ENCODE measurements at regions not wholly inside any gene's neighbourhood (a gene's known extent, or its start where the extent isn't known, plus 50 kb on each side); places are given as distances from the start of the nearest gene placed in this dataset.

DNA sequence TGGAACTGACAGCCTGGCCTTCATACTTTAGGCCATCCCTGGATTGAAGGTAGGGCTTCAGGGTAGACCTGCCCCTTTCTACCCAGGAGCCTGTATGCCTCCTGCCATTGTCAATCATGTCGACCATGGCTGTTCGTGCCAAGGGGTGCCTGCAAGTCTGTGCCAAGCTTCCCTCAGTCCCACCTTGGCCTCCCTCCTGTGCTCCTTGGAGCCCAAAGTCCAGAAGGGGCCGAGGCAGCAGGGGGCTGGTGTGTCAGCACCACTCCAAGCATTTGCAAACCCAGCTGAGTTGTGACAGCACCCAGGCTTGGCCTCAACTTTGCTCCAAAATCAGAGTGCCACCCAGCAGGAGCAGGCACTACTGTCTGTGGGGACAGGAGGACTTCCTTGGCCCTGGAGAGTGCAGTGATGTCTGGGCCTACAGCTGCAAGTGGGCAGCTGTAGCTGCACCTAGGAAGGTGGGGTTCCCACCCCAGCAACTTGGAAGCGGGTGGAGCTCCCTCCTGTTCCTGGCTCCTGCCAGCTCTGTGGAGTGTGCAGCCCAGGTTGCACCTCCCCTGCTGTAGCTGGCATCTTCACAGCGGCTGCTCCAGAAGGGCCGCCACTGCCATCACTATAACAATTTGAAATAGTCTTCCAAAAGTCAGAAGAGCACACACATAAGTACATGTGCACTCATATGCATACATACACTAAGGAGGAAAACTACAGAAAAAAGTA lies 1719.3 kb downstream of the HACE1 start:
- no peak overlapping the region for H3K4me3 ChIP-seq (ENCODE audit: low read length)
- Mint-ChIP-seq H3K36me3 (ENCODE audit: low read depth) (no peaks in the 10 kb centered on the region), H3K9me3 (no peaks in the 10 kb centered on the region), H3K4me3 (no peak overlapping the region), H3K4me1 (no peaks in the 10 kb centered on the region), H3K27me3 (ENCODE audit: insufficient read depth) (peaks cover 2% of the 10 kb centered on the region), H3K27ac (no peak overlapping the region)
- no peaks in the 10 kb centered on the region for H3K27me3 ChIP-seq (ENCODE audit: control insufficient read depth, insufficient read depth, low read length, poor library complexity, severe bottlenecking)
- no peaks in the 10 kb centered on the region for H3K4me1 ChIP-seq (ENCODE audit: control insufficient read depth, insufficient read depth, low read length)
- TF ChIP-seq, protein P1, sequence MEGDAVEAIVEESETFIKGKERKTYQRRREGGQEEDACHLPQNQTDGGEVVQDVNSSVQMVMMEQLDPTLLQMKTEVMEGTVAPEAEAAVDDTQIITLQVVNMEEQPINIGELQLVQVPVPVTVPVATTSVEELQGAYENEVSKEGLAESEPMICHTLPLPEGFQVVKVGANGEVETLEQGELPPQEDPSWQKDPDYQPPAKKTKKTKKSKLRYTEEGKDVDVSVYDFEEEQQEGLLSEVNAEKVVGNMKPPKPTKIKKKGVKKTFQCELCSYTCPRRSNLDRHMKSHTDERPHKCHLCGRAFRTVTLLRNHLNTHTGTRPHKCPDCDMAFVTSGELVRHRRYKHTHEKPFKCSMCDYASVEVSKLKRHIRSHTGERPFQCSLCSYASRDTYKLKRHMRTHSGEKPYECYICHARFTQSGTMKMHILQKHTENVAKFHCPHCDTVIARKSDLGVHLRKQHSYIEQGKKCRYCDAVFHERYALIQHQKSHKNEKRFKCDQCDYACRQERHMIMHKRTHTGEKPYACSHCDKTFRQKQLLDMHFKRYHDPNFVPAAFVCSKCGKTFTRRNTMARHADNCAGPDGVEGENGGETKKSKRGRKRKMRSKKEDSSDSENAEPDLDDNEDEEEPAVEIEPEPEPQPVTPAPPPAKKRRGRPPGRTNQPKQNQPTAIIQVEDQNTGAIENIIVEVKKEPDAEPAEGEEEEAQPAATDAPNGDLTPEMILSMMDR (conservative IDR thresholded peaks at IDR 0.05), result no peak
- no peak overlapping the region for H3K9ac ChIP-seq (ENCODE audit: extremely low read depth, low read length, poor library complexity, severe bottlenecking)
- no peaks in the 10 kb centered on the region for H3K36me3 ChIP-seq (ENCODE audit: control insufficient read depth, insufficient read depth, low read length)
- no peak for DNase-seq
- no peaks in the 10 kb centered on the region for H3K9me3 ChIP-seq (ENCODE audit: control insufficient read depth, low read length)
- 86 to 88% methylated on average over 3 to 6 of the region's 6 CpGs for WGBS, 2 experiments (ENCODE audit: insufficient coverage in 1 of 2, insufficient read length in 1 of 2)
- no peak overlapping the region for H3K27ac ChIP-seq (ENCODE audit: low read depth, low read length)

DNA sequence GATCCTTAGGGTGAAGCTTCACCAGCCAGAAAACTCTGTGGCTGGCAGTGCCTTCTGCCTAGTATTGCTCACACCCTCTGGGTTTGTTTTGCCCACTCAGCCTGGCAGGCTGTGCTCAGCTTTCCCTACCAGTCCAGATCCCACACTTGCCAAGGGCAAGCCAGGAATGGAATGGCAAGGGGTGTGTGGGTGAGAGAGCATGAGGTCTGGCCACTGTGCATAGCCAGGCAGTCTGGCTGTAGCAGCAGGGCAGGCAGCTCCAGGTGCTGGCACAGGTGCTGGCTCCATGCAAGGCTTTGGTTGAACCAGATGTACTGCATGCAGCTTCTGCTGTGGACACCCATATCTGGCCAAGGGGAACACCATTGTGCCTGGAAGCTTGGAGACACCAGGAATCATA lies 1720.3 kb downstream of the HACE1 start:
- no peak overlapping the region for H3K4me3 Mint-ChIP-seq
- H3K9me3 Mint-ChIP-seq, result no peaks in the 10 kb centered on the region
- no peak overlapping the region for H3K4me3 ChIP-seq (ENCODE audit: low read length)
- H3K27me3 Mint-ChIP-seq (ENCODE audit: insufficient read depth), result no peaks in the 10 kb centered on the region
- no peaks in the 10 kb centered on the region for H3K4me1 ChIP-seq (ENCODE audit: control insufficient read depth, insufficient read depth, low read length)
- no peak overlapping the region for H3K27ac ChIP-seq (ENCODE audit: low read depth, low read length)
- H3K36me3 ChIP-seq (ENCODE audit: control insufficient read depth, insufficient read depth, low read length), result no peaks in the 10 kb centered on the region
- no peaks in the 10 kb centered on the region for H3K36me3 Mint-ChIP-seq (ENCODE audit: low read depth)
- H3K27me3 ChIP-seq (ENCODE audit: control insufficient read depth, insufficient read depth, low read length, poor library complexity, severe bottlenecking), result no peaks in the 10 kb centered on the region
- no peak for DNase-seq
- no peaks in the 10 kb centered on the region for H3K9me3 ChIP-seq (ENCODE audit: control insufficient read depth, low read length)
- H3K4me1 Mint-ChIP-seq, result no peaks in the 10 kb centered on the region
- TF ChIP-seq, protein P1 (conservative IDR thresholded peaks at IDR 0.05), result no peak
- no peak overlapping the region for H3K9ac ChIP-seq (ENCODE audit: extremely low read depth, low read length, poor library complexity, severe bottlenecking)
- H3K27ac Mint-ChIP-seq, result no peak overlapping the region

DNA sequence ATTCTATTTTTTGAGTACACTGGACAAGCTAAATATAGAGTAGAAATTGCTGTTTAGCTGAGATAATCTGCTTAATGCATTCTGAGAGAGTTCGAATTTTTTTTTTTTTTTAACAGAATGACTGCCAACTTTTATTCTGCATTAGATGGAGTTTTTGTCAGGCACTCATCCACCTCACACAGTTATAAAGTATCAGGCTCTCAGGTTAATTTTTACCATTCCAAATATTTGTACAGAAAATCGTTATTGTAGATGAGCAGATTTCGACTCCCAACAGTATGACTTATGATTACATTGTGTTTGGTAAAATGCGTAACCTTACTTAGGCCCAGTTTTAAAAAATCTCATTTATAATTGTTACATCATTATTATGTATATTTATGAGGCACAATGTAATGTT lies 1731.0 kb downstream of the GRIK2 start:
- no peak overlapping the region for H3K4me3 Mint-ChIP-seq
- H3K9me3 ChIP-seq (ENCODE audit: control insufficient read depth, low read length), result no peaks in the 10 kb centered on the region
- H3K27me3 ChIP-seq (ENCODE audit: control insufficient read depth, insufficient read depth, low read length, poor library complexity, severe bottlenecking), result no peaks in the 10 kb centered on the region
- H3K4me1 ChIP-seq (ENCODE audit: control insufficient read depth, insufficient read depth, low read length), result no peaks in the 10 kb centered on the region
- H3K36me3 Mint-ChIP-seq (ENCODE audit: low read depth), result no peaks in the 10 kb centered on the region
- no peak for DNase-seq
- TF ChIP-seq, protein P1 (conservative IDR thresholded peaks at IDR 0.05), result no peak
- H3K9ac ChIP-seq (ENCODE audit: extremely low read depth, low read length, poor library complexity, severe bottlenecking), result no peak overlapping the region
- H3K27ac Mint-ChIP-seq, result no peak overlapping the region
- no peaks in the 10 kb centered on the region for H3K36me3 ChIP-seq (ENCODE audit: control insufficient read depth, insufficient read depth, low read length)
- peaks cover 5% of the 10 kb centered on the region for H3K9me3 Mint-ChIP-seq
- no peak overlapping the region for H3K4me3 ChIP-seq (ENCODE audit: low read length)
- no peaks in the 10 kb centered on the region for H3K27me3 Mint-ChIP-seq (ENCODE audit: insufficient read depth)
- 90% methylated on average over 3 of the region's 4 CpGs; no CpG with 5 or more reads in 1 of the 2 experiments for WGBS, 2 experiments (ENCODE audit: insufficient coverage in 1 of 2, insufficient read length in 1 of 2)
- peaks cover 4% of the 10 kb centered on the region for H3K4me1 Mint-ChIP-seq
- H3K27ac ChIP-seq (ENCODE audit: low read depth, low read length), result no peak overlapping the region
